Ovary (tissue), 3 donors: ENCODE measurements at regions not wholly inside any gene's neighbourhood (a gene's known extent, or its start where the extent isn't known, plus 50 kb on each side); places are given as distances from the start of the nearest gene placed in this dataset.

Source experiments
- EP300 ChIP-seq: sonication (generic); formaldehyde crosslinking; IDR thresholded peaks from one replicate; pipeline ENCODE4 v1.6.1; 2017; ENCODE audit warnings: antibody characterized with exemption
- POLR2A ChIP-seq: fragments of 450-650 bp; IDR thresholded peaks from one replicate; pipeline ENCODE4 v1.6.1; 2017; ENCODE audit warnings: antibody characterized with exemption, mild to moderate bottlenecking, moderate library complexity
- TF ChIP-seq, protein P1 (sequence below), 3 donors: fragments of 450-650 bp in 2 of 3; fragments of 200-600 bp in 1 of 3; IDR thresholded peaks; one replicate each; pipeline versions ENCODE4 v1.5.1 to v1.8.0; 2016 to 2022; ENCODE audit warnings: antibody characterized with exemption in 3 of 3, mild to moderate bottlenecking in 1 of 3
- donor health status: DM: no; HTN: no; CAD: no.

DNA sequence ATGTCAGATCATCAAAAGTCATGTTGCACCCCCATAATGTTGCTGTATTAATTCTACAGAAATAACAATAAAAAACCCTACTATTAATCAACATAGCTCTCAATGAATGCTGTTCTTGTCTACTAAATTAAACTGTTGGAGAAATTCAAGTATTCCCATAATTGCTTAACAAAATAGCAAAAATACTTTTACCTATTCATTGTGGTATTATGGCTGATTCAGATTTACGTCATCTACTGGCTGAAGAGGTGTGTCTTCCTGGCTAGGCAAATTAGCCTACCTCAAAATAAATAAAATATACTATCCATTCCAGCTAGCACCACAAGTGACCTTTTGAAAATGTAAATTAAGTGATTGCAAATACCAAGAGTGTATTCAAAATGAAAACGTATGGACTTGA, 249.4 kb downstream of the MEIS1 start:
- TF ChIP-seq, protein P1, sequence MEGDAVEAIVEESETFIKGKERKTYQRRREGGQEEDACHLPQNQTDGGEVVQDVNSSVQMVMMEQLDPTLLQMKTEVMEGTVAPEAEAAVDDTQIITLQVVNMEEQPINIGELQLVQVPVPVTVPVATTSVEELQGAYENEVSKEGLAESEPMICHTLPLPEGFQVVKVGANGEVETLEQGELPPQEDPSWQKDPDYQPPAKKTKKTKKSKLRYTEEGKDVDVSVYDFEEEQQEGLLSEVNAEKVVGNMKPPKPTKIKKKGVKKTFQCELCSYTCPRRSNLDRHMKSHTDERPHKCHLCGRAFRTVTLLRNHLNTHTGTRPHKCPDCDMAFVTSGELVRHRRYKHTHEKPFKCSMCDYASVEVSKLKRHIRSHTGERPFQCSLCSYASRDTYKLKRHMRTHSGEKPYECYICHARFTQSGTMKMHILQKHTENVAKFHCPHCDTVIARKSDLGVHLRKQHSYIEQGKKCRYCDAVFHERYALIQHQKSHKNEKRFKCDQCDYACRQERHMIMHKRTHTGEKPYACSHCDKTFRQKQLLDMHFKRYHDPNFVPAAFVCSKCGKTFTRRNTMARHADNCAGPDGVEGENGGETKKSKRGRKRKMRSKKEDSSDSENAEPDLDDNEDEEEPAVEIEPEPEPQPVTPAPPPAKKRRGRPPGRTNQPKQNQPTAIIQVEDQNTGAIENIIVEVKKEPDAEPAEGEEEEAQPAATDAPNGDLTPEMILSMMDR (IDR thresholded peaks at IDR 0.05), result no peak
- no peak for TF ChIP-seq POLR2A
- no peak for TF ChIP-seq EP300
